Inflammatory macrophage treated with lipopolysaccharide for 1 hour (primary cell): ENCODE measurements at regions not wholly inside any gene's neighbourhood (a gene's known extent, or its start where the extent isn't known, plus 50 kb on each side); places are given as distances from the start of the nearest gene placed in this dataset.
"Not testable (repeated sequence)": the region's sequence is repeated elsewhere in the genome, so short reads cannot be mapped to it uniquely, and the experiment has no call there.

Source experiments
- DNase-seq, 2 donors: peaks; one replicate each; pipeline ENCODE4 v3.0.0-alpha.2; 2020 to 2022

- DNase-seq = not testable (repeated sequence)
Measured at GRCh38 chr12:34226044-34226443, 203.7 kb downstream of the ALG10 start.

- DNase-seq = not testable (repeated sequence)
Measured at GRCh38 chr12:34228046-34228445, 205.8 kb downstream of the ALG10 start.

GRCh38 chr12:34229033-34229432 lies 206.7 kb downstream of the ALG10 start:
- DNase-seq = not testable (repeated sequence)

GRCh38 chr12:34233618-34234017 lies 211.3 kb downstream of the ALG10 start:
- DNase-seq = no peak

GRCh38 chr12:34236073-34236472 lies 213.8 kb downstream of the ALG10 start:
- no peak for DNase-seq

- DNase-seq = no peak
Measured at GRCh38 chr12:34244608-34245007, 222.3 kb downstream of the ALG10 start.

GRCh38 chr12:34249271-34249670 lies 227.0 kb downstream of the ALG10 start:
- DNase-seq = no peak

- not testable (repeated sequence) for DNase-seq
Measured at GRCh38 chr12:34251879-34252278, 229.6 kb downstream of the ALG10 start.

GRCh38 chr12:34253674-34254073 lies 231.4 kb downstream of the ALG10 start:
- no peak for DNase-seq

GRCh38 chr12:34257093-34257492 lies 234.8 kb downstream of the ALG10 start:
- DNase-seq = no peak

GRCh38 chr12:34262140-34262539 lies 239.8 kb downstream of the ALG10 start:
- not testable (repeated sequence) for DNase-seq

GRCh38 chr12:34264110-34264509 lies 241.8 kb downstream of the ALG10 start:
- no peak for DNase-seq

- not testable (repeated sequence) for DNase-seq
Measured at GRCh38 chr12:34273703-34274102, 251.4 kb downstream of the ALG10 start.

GRCh38 chr12:34275129-34275528 lies 252.8 kb downstream of the ALG10 start:
- no peak for DNase-seq

- DNase-seq = no peak
Measured at GRCh38 chr12:34286483-34286882, 264.2 kb downstream of the ALG10 start.

- DNase-seq = no peak
Measured at GRCh38 chr12:34286934-34287333, 264.6 kb downstream of the ALG10 start.

GRCh38 chr12:34287437-34287836 lies 265.1 kb downstream of the ALG10 start:
- DNase-seq = no peak

GRCh38 chr12:34287986-34288962 lies 266.0 kb downstream of the ALG10 start:
- no peak for DNase-seq

- DNase-seq = no peak
Measured at GRCh38 chr12:34288963-34289345, 266.7 kb downstream of the ALG10 start.

GRCh38 chr12:34289431-34290380 lies 267.4 kb downstream of the ALG10 start:
- DNase-seq = no peak

GRCh38 chr12:34290381-34290995 lies 268.2 kb downstream of the ALG10 start:
- DNase-seq = no peak

GRCh38 chr12:34291001-34291400 lies 268.7 kb downstream of the ALG10 start:
- no peak for DNase-seq

GRCh38 chr12:34291426-34291901 lies 269.2 kb downstream of the ALG10 start:
- no peak for DNase-seq
